GM12873 (cell line): ENCODE measurements at regions not wholly inside any gene's neighbourhood (a gene's known extent, or its start where the extent isn't known, plus 50 kb on each side); places are given as distances from the start of the nearest gene placed in this dataset.
A peak's percentile ranks its signal among the peaks of the same experiment; 100 is the strongest.

ENCODE experiments used
- CTCF ChIP-seq: IDR thresholded peaks from 2 replicates; pipeline ENCODE4 v1.5.1; 2012; ENCODE audit warnings: low read depth, mild to moderate bottlenecking, moderate library complexity, low read length, control low read depth; ENCODE audit not compliant: insufficient read depth; ENCODE audit errors: missing control alignments

- no peak for TF ChIP-seq CTCF
These were observed 631.6 kb downstream of the TECRL start for GRCh38 chr4:63777601-63778000.

GRCh38 chr4:63764400-63764799, 644.9 kb downstream of the TECRL start:
- no peak for TF ChIP-seq CTCF

GRCh38 chr4:63757929-63758328, 651.3 kb downstream of the TECRL start:
- no peak for TF ChIP-seq CTCF

- TF ChIP-seq CTCF = no peak
These were observed 666.4 kb downstream of the TECRL start for GRCh38 chr4:63742882-63743281.

- no peak for TF ChIP-seq CTCF
These were observed 679.7 kb downstream of the TECRL start for GRCh38 chr4:63729519-63729918.

- TF ChIP-seq CTCF = no peak
These were observed 680.6 kb downstream of the TECRL start for GRCh38 chr4:63728480-63729177.

- TF ChIP-seq CTCF = peak; percentile 8
These were observed 691.9 kb downstream of the TECRL start for GRCh38 chr4:63717384-63717783.
